ENCODE measurements at regions not wholly inside any gene's neighbourhood (a gene's known extent, or its start where the extent isn't known, plus 50 kb on each side); places are given as distances from the start of the nearest gene placed in this dataset.

- TF ChIP-seq CTCF (IDR thresholded peaks at IDR 0.05; ENCODE audit: extremely low read depth, missing control alignments), result no peak
- DNase-seq (ENCODE audit: low spot score), result no peak
Measured at GRCh38 chr13:27857282-27857681, 62.5 kb upstream of the PDX1 start.

GRCh38 chr13:27858046-27858445 is 61.8 kb upstream of the PDX1 start:
- no peak for TF ChIP-seq CTCF (IDR thresholded peaks at IDR 0.05; ENCODE audit: extremely low read depth, missing control alignments)
- DNase-seq (ENCODE audit: low spot score), result no peak

- TF ChIP-seq CTCF (IDR thresholded peaks at IDR 0.05; ENCODE audit: extremely low read depth, missing control alignments), result no peak
- no peak for DNase-seq (ENCODE audit: low spot score)
Measured at GRCh38 chr13:27860743-27861142, 59.1 kb upstream of the PDX1 start.

- TF ChIP-seq CTCF (IDR thresholded peaks at IDR 0.05; ENCODE audit: extremely low read depth, missing control alignments), result no peak
- no peak for DNase-seq (ENCODE audit: low spot score)
Measured at GRCh38 chr13:27861165-27861564, 58.6 kb upstream of the PDX1 start.

GRCh38 chr13:27868641-27869435 is 51.0 kb upstream of the PDX1 start:
- TF ChIP-seq CTCF (IDR thresholded peaks at IDR 0.05; ENCODE audit: extremely low read depth, missing control alignments), result peak; percentile 49
- peak; percentile 27 for DNase-seq (ENCODE audit: low spot score)

- no peak for DNase-seq (ENCODE audit: low spot score)
- no peak for TF ChIP-seq CTCF (IDR thresholded peaks at IDR 0.05; ENCODE audit: extremely low read depth, missing control alignments)
Measured at GRCh38 chr13:27869436-27870095, 50.2 kb upstream of the PDX1 start.
